Heart left ventricle (tissue), 13 donors: ENCODE measurements at regions not wholly inside any gene's neighbourhood (a gene's known extent, or its start where the extent isn't known, plus 50 kb on each side); places are given as distances from the start of the nearest gene placed in this dataset.

Source experiments
- POLR2A ChIP-seq, 2 donors: fragments of 450-650 bp; IDR thresholded peaks; one replicate each; pipeline ENCODE4 v1.6.1; 2017; ENCODE audit warnings: antibody characterized with exemption in 2 of 2, mild to moderate bottlenecking in 2 of 2, moderate library complexity in 2 of 2
- TF ChIP-seq, protein P1 (sequence below), 12 donors: fragments of 200-600 bp; sonication (generic) in 4 of 12; IDR thresholded peaks; one replicate each; pipeline versions ENCODE4 v1.5.0 to v1.8.0; 2018 to 2022; ENCODE audit warnings: antibody characterized with exemption in 12 of 12, mild to moderate bottlenecking in 5 of 12
- donor health status: ischemic (EF 13 %, LVEDD 7.1; RV severe dilation, severe dysfunction).
- donor health status: DM: no; HTN: yes; CAD: no.
- donor health status: DM: no; HTN: no; CAD: no.
- donor health status: ischemic (EF 25% LVEDD 6.9; RV normal size, moderate dysfunction).
- donor health status: ischemic (EF 25% LVEDD 5.7; RV mildly dilated, moderate dysfunction).
- donor health status: ischemic (EF 35%, LVEDD 5.7; RV mildly dilated, moderate dysfunction).
- donor health status: nonischemic (EF 11% LVEDD 7.7; RV severe dilation, severe dysfunction).
- donor health status: DM: yes; HTN: yes; CAD: no.
- donor health status: PGD.
- donor health status: ischemic (EF 29% LVEDD 5.4; RV normal size, mild dysfunction).
- donor health status: nonischemic (EF 23%, LVEDD 6.1; RV moderate dilation, normal function).

DNA sequence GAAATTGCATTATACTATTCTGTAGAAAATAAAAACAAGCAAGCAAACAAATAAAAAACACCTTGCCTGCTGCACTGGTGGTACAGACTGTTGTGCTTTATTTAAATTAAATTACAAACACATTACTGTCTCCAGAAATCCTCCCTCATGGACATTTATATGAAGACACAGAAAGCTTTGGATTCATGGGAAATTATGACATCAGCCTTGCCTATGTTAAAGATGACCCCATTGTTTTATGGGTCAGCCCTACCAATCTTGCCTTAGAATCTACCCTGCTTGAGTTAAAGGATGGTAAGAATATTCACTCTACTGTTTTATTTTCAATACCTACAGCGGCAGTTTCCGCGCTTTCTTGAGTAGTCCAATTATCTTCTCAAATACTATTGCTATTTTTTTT lies 1379.9 kb downstream of the TECRL start:
- TF ChIP-seq, protein P1, sequence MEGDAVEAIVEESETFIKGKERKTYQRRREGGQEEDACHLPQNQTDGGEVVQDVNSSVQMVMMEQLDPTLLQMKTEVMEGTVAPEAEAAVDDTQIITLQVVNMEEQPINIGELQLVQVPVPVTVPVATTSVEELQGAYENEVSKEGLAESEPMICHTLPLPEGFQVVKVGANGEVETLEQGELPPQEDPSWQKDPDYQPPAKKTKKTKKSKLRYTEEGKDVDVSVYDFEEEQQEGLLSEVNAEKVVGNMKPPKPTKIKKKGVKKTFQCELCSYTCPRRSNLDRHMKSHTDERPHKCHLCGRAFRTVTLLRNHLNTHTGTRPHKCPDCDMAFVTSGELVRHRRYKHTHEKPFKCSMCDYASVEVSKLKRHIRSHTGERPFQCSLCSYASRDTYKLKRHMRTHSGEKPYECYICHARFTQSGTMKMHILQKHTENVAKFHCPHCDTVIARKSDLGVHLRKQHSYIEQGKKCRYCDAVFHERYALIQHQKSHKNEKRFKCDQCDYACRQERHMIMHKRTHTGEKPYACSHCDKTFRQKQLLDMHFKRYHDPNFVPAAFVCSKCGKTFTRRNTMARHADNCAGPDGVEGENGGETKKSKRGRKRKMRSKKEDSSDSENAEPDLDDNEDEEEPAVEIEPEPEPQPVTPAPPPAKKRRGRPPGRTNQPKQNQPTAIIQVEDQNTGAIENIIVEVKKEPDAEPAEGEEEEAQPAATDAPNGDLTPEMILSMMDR (IDR thresholded peaks at IDR 0.05) = no peak
- no peak for TF ChIP-seq POLR2A (IDR thresholded peaks at IDR 0.05)
